Ramos (cell line): ENCODE measurements at regions not wholly inside any gene's neighbourhood (a gene's known extent, or its start where the extent isn't known, plus 50 kb on each side); places are given as distances from the start of the nearest gene placed in this dataset.

ENCODE experiments used
- in situ Hi-C: fragments of 300-500 bp; cut with MboI; formaldehyde crosslinking; loops from one replicate; pipeline ENCODE4 v1.14.3; 2022; ENCODE audit warnings: low sequenced_read_pairs; ENCODE audit not compliant: unreplicated experiment

DNA sequence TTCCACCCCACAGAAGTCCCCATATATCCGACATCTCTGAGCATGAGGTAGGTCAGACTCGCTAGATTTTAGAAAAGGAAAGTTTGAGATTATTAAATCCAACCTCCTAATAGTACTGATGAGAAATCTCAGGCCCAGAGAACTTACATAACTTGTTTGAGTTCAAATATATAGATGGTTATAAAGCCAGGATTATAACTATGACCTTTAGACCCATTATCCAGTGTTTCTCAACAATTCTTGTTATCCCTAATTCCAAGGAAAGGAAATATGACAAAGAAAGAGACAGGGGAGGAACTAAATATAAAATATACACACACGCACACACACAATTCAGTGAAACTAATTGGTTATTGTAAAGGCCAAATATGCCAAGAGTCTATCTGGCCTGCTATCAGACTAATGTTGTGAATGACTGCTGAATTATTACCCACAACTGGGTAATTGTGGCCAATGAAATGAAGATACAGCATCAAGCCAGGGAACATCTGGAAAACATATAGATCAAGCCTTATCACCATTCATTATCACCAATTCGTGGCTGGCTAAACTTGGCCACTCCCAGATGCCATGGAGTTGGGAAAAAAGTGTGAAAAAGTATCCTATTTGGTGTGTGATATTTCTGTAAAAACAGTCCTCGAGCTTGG lies 248.4 kb downstream of the PRELID2 start:
- in situ Hi-C loops, result no loop called here

DNA sequence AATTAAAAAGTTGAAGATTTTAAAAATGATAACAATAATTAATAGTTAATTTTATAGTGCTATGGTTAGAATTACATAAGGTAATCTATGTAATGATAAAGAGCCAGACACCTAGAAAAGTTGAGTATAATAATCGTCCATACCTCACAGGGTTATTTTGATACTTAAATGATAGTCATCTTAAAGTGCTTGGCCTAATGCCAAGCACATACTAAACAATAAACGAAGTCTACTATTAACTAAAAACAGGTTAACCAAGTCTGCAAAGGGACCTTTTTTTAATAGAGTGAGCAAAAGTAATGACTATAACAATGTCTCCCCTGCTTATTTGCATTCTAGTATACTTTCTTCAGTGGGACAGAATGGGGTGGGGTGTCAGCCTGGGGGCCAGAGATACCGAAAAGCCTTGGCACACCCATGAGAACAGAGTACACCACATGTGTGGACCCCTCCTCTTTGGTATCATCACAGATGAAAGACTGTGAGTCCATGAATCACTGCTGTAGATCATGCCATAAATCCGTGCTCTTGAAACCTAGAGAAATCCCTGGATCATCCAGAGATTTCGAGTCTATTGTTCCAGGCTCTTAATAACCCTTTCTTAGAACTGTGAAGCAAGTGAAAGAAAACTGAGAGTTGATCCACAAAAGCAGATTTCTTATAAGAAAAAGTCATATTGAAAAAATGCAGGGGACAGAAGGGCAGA lies 249.5 kb downstream of the PRELID2 start:
- in situ Hi-C loops, result no loop called here

DNA sequence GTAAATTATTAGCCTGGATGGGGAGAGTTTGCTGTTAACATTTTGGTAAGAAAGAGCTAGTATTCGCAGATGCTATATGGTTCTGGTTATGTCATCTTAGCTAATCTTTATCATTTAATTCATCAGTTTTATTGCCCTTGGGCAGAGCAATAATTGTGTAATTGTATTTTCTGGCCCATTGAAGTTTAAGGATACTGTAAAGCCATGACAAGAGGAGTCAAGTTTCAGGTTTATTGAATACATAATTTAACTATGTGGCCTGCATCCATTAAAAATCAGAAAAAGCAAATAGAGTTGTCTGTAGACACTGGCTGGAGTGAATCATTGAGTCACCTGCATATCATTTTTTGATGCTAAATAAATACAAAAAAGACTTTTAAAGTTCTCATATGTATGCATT lies 255.8 kb downstream of the PRELID2 start:
- in situ Hi-C loops, result no loop called here

DNA sequence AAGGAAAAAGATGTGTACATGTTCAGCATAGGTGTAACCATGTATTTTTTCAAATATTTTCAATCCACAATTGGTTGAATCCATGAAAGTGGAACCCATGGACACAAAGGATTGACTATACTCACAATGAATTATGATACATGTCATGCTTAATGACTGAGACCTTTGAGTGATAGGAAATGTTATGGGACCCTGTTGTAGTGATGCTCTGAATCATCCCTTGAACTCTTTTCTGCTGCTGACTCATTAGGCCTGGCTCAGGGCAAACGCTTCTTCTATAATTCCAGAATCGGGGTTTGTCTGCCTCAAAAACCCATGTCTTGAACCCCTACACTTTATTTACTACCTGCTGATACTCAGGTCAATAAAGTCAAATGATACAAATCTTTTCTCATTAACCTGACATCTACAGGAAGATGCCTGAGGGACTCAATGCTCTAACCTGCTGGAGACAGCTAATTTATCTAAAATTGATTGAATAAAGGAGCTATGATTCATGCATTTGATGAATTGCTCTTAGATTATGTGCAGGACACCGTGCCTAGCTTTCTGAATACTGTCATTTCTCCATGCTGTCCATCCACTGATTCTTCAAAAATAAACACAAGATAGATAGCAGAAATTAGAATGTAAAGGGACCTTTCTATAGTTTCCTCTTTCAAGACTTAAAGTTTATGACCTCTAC lies 260.1 kb downstream of the PRELID2 start:
- in situ Hi-C loops, result no loop called here

DNA sequence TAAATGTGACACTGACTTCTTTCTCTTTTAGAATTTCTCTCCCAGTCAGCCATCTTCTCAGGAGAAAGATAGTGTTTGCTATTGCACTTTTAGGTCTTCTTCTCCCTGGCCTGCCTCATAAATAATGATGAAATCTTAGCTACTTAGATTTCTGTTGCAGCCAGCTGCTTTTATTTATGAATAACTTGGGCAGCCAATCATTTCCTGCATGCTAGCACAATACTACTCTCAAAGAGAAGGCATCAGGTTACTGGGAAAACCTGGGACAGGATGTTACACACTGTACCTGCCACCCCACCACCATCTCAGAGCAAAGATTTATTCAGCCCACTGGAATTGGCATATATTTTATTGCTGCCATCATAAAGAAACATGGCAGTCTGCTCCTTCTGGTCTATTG lies 266.6 kb downstream of the PRELID2 start:
- in situ Hi-C loops, result no loop called here

DNA sequence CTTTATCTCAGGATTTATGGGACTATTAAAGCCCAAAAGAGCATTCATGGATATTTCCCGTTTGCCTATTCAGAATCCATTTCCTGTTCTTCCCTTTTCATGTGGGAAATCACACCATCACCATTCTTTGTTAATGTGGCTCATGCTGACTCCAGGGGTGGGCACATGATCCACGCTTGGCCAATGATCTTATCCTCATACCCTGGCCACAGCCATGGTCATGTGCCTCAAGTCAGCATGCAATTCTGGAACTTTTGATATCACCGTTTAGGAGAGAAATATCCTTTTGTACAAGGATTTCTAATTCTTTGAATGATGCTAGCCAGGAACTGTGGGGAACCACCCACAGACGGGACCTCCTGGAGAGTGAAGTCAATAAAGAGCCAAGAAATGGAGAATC lies 272.2 kb downstream of the PRELID2 start:
- in situ Hi-C loops, result no loop called here

DNA sequence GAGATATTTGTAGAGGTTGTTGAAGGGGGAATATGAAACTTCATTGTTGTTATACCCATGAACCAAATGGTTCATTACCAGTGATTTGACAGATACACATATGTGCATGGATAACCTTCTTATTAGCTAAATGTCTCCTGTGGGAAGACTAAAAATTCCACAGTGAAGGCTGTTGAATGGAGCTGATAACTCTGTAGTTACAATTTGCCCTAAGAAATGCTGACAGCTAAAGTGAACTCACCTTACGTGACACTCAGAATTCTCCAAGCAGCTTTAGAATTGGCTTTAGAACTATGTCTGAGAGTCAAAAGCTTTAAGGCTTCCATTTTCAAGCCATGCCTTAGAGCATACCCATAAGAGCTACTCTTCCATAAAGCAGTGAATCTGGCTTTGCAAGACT lies 276.9 kb downstream of the PRELID2 start:
- in situ Hi-C loops, result no loop called here

DNA sequence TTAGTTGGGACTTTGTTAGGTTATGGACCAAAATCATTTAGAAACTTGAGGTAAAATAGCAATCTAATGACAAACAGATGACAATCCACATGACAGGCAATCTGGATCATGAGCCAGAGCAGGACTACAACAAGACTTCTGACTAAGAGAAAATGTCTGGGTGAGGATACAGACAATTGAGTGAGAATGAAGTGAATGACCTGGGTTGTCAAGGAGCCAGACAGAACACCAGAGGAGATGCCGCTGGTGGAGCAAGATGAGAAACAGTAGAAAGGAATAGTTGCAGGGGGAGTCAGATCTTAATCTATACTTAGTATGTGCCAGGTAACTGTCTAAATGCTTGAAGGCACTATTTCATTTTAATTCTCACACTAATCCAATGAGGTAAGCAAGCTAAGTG lies 277.8 kb downstream of the PRELID2 start:
- in situ Hi-C loops, result no loop called here

DNA sequence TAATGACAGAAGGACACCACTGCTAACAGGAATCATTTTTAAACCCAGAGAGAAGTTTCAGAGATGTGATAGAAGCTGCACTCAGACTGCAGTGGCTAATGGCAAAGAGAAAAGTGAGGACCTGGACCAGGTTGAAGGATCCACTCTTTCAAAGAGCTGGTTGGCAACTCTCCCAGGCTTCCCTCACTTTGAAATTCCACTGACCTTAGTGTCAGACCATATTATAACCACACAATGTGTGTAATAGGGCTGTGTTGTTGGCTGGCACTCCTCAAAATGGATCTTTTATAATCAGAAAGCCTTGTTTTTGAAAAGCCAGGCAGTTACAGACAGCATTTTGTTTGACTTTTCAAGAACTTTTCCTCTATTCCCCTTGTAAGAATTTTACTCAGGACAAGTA lies 280.7 kb downstream of the PRELID2 start:
- in situ Hi-C loops, result no loop called here

DNA sequence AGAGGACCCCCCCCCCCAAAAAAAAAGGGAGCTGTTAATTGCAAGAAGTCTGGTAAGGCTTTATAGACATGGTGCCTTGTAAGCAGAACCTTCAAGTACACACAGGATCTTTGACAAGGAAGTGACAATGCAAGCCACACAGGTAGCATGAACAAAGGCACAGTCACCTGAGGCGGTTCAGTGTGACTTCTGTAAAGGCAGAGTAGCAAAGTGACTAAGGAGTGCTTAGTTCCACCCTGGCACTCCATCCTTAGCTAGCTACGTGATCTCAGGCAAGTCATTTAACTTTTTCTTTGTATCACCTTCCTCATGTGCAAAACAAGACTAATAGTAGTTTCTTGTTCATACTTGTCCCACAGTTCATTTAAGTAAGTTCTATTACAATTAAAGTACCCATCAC lies 282.0 kb downstream of the PRELID2 start:
- in situ Hi-C loops, result no loop called here

DNA sequence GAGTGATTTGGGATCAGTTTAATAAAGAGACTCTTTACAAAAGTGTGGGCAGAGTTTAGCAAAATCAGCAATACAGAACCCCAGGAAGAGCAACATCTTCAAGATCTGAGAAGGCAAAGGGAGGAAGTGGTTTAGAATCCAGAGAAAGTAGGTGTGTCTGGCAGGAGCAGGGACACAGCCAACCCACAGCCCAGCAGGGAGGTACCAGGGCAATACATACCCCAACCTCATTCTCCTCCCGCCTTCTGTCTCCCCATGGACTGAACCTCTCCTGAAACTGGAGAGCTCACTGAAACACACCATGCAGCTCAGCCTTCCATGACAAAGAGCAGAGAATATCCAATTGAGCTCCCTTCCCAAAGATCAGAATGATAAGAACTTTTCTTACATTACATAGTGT lies 283.4 kb downstream of the PRELID2 start:
- in situ Hi-C loops, result no loop called here

DNA sequence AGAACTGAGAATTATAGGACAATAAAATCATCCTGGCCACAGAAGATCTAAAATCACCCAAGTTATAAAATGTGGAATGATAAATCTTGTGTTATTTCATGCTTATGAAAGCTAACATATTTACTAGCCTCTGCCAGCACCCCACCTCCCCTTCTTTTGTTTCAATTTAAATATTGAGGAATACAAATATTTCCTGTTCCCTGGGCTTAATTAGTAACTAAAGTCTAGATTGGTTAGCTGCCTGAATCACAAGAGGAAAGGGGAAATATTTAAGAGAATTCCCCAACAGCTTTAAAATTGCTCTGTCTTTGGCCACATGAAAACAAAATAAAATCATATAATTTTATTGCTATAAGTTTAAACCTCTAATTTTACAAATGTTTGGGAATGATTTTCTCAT lies 287.0 kb downstream of the PRELID2 start:
- in situ Hi-C loops, result no loop called here

DNA sequence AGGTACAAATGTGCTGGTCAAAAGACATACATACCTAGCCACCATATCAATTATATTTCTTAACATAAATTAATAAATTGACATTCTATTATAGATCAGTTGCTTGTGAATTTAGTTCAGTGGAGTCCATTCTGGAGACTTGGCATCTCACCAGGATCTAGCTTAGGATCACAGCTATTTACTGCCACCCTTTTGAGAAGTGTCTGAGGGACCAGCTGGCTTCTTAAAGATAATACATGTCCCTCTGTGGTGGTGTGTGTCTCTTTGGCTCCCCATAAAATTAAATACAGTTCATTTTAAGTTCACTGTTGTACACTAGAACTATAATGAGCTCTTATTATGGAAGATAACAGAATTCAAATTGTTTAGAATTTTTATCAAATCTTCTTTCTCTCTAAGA lies 290.7 kb downstream of the PRELID2 start:
- in situ Hi-C loops, result no loop called here

DNA sequence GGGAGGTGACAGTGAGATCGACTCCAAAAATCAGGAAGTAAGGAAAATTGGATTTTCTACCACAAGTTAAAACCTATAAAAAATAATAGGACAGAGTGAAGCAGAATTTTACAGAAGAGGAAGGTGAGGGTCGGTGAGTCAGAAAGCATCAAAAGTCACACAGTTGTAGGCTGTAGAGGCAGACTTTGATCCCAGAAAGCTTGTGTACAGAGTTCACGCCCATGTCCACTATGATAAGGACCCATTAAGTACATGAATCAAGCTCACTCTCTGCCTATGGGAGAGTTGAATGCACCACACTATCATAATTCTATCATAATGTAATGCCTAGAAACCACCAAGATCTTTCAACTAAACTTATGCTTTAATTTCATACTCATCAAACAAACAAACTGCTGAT lies 291.2 kb downstream of the PRELID2 start:
- in situ Hi-C loops, result no loop called here

DNA sequence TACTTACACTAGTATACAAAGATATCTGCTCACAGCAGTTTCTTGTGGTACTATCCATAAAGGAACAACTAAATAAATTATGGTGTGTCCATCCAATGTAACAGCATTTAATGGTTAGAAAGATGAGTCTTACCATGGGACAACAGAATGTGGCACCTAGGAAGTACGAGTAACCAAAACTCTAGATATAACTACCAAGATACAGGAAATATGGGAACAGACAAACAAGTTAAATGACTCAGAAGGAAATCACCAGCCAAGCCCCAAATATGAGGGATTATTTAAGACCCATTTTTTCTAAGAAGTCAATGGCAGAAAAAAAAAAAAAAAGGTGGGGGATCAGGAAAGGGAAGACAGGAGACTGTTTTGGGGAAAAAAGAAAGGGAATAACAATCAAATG lies 294.8 kb downstream of the PRELID2 start:
- in situ Hi-C loops, result no loop called here

DNA sequence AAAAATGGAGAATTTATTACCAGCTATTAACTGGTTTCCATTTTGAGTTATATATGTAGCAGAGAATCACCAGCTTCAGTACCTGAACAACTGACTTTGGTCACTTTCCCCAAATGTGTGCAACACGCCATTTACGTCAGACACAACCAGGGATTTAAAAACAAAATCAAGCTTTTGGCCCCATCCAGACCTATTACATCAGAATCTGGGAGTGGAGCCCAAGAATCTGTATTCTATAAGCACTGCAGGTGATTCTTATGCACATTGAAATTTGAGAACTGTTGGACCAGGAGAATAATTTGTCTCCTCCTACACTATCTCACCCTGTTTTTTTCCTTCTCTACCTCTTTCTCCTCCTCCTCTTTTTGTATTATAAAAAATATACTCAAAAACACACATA lies 295.9 kb downstream of the PRELID2 start:
- in situ Hi-C loops, result no loop called here

DNA sequence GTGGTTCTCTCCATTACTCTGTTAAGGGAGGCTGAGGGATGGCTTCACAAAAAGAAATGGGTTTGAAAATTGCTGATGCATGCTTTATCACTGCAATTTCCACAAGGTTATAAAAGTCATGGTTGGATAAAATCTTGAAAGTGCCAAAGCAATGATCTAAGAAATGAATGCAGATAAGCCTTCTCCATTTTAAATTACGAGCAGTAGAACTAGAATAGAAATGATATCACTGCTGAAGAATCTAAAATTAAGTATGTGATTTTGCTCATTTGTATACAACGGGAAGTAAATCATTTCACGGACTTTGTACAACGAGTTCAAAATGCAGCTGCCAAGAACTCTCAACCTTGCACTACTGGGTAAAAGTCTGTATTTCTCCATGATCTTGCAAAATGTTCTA lies 299.0 kb downstream of the PRELID2 start:
- in situ Hi-C loops, result no loop called here

DNA sequence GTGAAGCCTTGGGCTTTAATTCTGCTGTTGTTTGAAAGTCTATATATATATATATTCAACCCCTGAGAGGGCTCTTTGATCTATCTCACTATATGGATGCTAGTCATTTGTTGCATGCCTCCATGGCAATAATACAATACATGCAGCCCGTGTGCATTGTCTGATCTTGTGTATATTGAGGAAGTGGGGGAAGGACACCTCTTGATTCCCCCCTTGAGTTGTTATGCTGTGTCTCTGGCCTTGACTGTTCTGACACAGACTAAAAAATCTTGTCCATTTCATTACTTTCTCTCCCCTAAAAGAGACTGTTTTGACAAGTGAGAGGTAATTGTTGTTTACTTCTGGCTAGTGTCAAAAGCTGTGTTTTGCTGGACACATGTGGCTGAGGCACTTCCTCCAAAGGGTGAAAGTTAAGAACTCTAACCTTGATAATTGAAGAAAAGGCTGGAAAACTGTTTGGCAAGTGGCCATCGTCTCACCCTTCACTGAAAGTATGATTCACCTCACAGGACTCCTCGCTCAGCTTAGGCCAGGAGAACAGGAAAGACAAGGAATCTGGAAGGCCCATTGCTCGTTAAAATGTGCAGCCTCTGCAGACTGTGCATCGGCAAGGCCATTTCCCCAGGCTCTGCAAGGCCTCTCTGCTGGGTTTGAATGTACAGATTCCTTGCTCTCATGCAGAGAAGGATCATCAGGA lies 304.0 kb downstream of the PRELID2 start:
- in situ Hi-C loops, result no loop called here

DNA sequence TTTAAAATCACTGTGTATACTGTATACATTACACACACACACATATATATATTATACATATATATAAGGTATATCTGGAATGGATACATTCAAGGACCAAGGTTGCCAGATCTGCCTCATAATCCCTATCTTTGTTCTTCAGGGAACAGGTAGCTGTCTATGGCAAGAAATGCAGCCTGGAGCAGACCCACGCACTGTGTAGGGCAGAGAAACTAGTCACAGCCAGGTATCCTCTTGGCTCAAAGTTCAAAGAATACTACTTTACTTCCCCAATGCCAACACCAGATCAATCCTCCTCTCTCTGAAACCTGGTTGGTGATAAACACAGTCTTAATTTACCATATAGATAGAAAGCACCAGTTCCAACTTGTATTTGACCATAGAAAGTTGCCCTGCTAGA lies 313.6 kb downstream of the PRELID2 start:
- in situ Hi-C loops, result no loop called here

DNA sequence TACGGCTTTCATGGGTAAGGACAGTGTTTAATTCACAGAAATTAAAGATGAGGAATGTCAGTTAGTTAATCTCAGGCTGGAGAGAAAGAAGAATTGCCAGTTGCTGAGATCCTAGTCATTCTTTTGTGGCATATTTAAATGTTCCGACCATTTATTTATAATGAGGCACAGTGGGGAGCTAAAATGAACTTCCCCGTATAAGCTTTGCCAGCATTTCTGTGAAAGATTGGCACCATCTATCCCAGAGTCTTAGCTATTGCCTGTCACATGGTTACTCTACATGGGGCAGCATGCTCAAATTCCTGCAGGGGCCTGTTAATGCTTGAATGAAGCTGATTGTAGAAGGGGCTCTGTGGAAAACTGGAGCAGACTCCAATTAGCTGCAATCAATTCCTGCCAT lies 314.1 kb downstream of the PRELID2 start:
- in situ Hi-C loops, result no loop called here

DNA sequence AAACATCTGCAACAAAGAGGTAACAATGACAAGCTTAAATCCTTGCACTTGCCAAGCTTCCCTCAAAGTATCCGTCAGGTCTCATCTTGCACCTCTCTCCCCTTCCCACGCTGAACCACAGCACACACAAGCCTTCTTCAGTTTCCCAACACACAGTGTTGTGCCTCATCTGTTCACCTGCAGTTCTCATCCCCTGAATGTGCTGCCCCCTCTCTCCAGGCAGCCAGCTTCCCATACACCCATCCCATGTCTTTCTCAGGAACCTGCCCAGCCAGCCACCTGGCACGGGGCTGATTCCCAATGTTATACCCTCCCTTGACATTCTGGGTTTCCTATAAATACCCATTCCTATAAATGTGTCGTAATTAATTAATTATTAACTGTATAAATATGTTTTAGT lies 314.8 kb downstream of the PRELID2 start:
- in situ Hi-C loops, result no loop called here
